PC-3 (cell line): ENCODE measurements at regions not wholly inside any gene's neighbourhood (a gene's known extent, or its start where the extent isn't known, plus 50 kb on each side); places are given as distances from the start of the nearest gene placed in this dataset.

Experiments used
- EZH2 ChIP-seq: fragments of 300-600 bp; sonication (generic); IDR thresholded peaks from one replicate; pipeline ENCODE4 v1.6.1; 2017; ENCODE audit warnings: antibody characterized with exemption, mild to moderate bottlenecking, low read length; ENCODE audit not compliant: unreplicated experiment
- EZH2phosphoT487 ChIP-seq: fragments of 300-600 bp; sonication (generic); IDR thresholded peaks from 2 replicates; pipeline ENCODE4 v1.6.1; 2018; ENCODE audit warnings: mild to moderate bottlenecking, antibody characterized with exemption, low read length, borderline replicate concordance
- TF ChIP-seq, protein P1 (sequence below): fragments of 300-600 bp; sonication (generic); conservative IDR thresholded peaks from 2 replicates; pipeline ENCODE4 v1.5.1; 2017; ENCODE audit warnings: antibody characterized with exemption, low read depth, mild to moderate bottlenecking, low read length

- TF ChIP-seq, protein P1, sequence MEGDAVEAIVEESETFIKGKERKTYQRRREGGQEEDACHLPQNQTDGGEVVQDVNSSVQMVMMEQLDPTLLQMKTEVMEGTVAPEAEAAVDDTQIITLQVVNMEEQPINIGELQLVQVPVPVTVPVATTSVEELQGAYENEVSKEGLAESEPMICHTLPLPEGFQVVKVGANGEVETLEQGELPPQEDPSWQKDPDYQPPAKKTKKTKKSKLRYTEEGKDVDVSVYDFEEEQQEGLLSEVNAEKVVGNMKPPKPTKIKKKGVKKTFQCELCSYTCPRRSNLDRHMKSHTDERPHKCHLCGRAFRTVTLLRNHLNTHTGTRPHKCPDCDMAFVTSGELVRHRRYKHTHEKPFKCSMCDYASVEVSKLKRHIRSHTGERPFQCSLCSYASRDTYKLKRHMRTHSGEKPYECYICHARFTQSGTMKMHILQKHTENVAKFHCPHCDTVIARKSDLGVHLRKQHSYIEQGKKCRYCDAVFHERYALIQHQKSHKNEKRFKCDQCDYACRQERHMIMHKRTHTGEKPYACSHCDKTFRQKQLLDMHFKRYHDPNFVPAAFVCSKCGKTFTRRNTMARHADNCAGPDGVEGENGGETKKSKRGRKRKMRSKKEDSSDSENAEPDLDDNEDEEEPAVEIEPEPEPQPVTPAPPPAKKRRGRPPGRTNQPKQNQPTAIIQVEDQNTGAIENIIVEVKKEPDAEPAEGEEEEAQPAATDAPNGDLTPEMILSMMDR: no peak
- TF ChIP-seq EZH2phosphoT487 (no peak), EZH2 (no peak)
Observed at GRCh38 chr18:77996737-77997136, 747.1 kb downstream of the GALR1 start.
